ENCODE measurements at regions not wholly inside any gene's neighbourhood (a gene's known extent, or its start where the extent isn't known, plus 50 kb on each side); places are given as distances from the start of the nearest gene placed in this dataset.

DNA sequence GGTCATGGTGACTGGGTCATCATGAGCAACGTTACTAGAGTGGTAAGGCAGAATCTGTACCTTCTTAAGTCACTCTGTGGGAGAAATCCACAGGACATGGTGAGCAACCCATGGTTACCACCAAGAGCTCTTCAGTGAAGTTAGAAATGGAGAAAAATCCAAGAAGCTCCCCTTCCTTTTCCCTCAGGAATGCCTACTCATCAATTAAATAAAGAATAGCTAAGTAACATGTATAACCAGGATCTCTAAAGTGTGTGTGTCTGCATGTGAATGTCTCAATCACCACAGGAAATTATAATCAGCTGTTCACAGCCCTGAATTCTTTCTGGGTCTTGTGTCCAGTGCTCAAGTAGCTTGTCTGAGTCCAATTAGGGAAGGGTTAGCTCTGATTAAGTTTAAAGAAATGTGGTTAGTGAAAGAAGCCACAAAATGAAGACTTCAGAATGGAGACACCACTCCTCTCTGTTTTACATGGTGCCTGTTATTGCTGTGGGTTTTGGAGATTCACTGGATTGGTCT is 73.2 kb downstream of the SEM1 start:
- Histone ChIP-seq H2AFZ (no peak overlapping the region), H3K4me2 (no peak overlapping the region), H3K27ac (no peak overlapping the region), H3K36me3 (ENCODE audit: low read depth) (no peaks in the 10 kb centered on the region), H3K9me2 (ENCODE audit: insufficient read depth) (no peaks in the 10 kb centered on the region; the same call in 1 of the 2 replicates), H3K4me1 (replicated peaks; ENCODE audit: insufficient read depth) (no peaks in the 10 kb centered on the region), H3K9me3 (ENCODE audit: insufficient read depth, low read depth) (no peaks in the 10 kb centered on the region), H3K27me3 (ENCODE audit: insufficient read depth, low read depth) (no peaks in the 10 kb centered on the region), H4K20me1 (ENCODE audit: insufficient read depth) (no peaks in the 10 kb centered on the region), H3K79me2 (ENCODE audit: low read depth) (no peaks in the 10 kb centered on the region), H3F3A (ENCODE audit: insufficient read depth, low read depth) (no peaks in the 10 kb centered on the region), H3K4me3 (no peak overlapping the region)
- BruUV-seq (replicated peaks): no TSS peak
- intact Hi-C loops (cut with micrococcal nuclease; ENCODE audit: unreplicated experiment): no loop called here
- DNase-seq: no peak
- ChIA-PET POLR2A (ENCODE audit: unreplicated experiment) (no interaction called here), CTCF (no interaction called here)
- TF ChIP-seq EZH2 (IDR thresholded peaks at IDR 0.05; ENCODE audit: low read depth): no peak
- TF ChIP-seq, protein P1, sequence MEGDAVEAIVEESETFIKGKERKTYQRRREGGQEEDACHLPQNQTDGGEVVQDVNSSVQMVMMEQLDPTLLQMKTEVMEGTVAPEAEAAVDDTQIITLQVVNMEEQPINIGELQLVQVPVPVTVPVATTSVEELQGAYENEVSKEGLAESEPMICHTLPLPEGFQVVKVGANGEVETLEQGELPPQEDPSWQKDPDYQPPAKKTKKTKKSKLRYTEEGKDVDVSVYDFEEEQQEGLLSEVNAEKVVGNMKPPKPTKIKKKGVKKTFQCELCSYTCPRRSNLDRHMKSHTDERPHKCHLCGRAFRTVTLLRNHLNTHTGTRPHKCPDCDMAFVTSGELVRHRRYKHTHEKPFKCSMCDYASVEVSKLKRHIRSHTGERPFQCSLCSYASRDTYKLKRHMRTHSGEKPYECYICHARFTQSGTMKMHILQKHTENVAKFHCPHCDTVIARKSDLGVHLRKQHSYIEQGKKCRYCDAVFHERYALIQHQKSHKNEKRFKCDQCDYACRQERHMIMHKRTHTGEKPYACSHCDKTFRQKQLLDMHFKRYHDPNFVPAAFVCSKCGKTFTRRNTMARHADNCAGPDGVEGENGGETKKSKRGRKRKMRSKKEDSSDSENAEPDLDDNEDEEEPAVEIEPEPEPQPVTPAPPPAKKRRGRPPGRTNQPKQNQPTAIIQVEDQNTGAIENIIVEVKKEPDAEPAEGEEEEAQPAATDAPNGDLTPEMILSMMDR (conservative IDR thresholded peaks at IDR 0.05): no peak

DNA sequence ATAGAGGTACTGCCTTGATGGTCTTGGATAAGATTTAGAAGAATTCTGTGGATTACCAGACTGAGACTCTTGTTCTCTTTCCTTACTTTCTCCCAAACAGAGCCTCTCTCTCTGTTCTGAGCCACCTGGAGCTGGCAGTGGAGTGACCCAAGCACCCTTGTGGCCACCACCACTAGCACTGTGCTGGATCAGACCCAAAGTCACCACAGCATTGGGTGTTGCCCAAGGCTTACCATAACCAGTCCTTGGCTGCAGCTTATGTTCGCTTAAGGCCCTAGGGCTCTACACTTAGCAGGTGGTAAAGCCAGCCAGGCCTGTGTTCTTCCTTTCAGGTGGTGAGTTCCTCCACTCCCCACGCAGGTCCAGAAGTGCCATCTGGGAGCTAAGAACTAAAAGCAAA is 79.8 kb downstream of the SEM1 start:
- Histone ChIP-seq H3F3A (ENCODE audit: insufficient read depth, low read depth) (no peaks in the 10 kb centered on the region), H4K20me1 (ENCODE audit: insufficient read depth) (no peaks in the 10 kb centered on the region), H3K79me2 (ENCODE audit: low read depth) (no peaks in the 10 kb centered on the region), H3K9me2 (ENCODE audit: insufficient read depth) (no peaks in the 10 kb centered on the region; the same call in 1 of the 2 replicates), H3K27ac (no peak overlapping the region), H2AFZ (no peak overlapping the region), H3K36me3 (ENCODE audit: low read depth) (no peaks in the 10 kb centered on the region), H3K4me2 (no peak overlapping the region), H3K9me3 (ENCODE audit: insufficient read depth, low read depth) (no peaks in the 10 kb centered on the region), H3K4me3 (no peak overlapping the region), H3K27me3 (ENCODE audit: insufficient read depth, low read depth) (no peaks in the 10 kb centered on the region), H3K4me1 (replicated peaks; ENCODE audit: insufficient read depth) (no peaks in the 10 kb centered on the region)
- no TSS peak for BruUV-seq (replicated peaks)
- TF ChIP-seq, protein P1 (conservative IDR thresholded peaks at IDR 0.05): no peak
- no peak for TF ChIP-seq EZH2 (IDR thresholded peaks at IDR 0.05; ENCODE audit: low read depth)
- CTCF ChIA-PET: no interaction called here
- no peak for DNase-seq
- intact Hi-C loops (cut with micrococcal nuclease; ENCODE audit: unreplicated experiment): no loop called here
- POLR2A ChIA-PET (ENCODE audit: unreplicated experiment): no interaction called here

DNA sequence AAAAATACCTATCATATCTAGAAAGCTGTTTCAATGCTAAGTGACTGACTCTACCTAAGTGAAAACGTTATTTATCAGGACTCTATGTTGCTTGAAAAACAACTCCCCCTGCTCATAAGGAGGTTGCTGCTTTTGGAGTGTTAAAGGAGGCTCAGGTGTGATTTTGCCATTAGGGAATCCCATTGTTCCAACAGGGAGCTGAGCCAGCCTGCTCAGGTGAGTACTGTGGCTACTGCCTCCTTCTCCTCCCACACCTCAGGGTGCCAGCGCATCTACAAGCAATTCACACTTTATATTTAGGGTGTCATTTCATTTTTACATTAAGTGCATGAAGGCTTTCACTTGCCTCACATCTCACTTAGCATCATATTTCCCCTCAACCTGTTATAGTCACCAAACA is 84.7 kb downstream of the SEM1 start:
- H4K20me1 ChIP-seq (ENCODE audit: insufficient read depth): no peaks in the 10 kb centered on the region
- ChIA-PET CTCF (no interaction called here), POLR2A (ENCODE audit: unreplicated experiment) (no interaction called here)
- H3K9me3 ChIP-seq (ENCODE audit: insufficient read depth, low read depth): no peaks in the 10 kb centered on the region
- intact Hi-C loops (cut with micrococcal nuclease; ENCODE audit: unreplicated experiment): no loop called here
- no peaks in the 10 kb centered on the region for H3K27me3 ChIP-seq (ENCODE audit: insufficient read depth, low read depth)
- H3K36me3 ChIP-seq (ENCODE audit: low read depth): no peaks in the 10 kb centered on the region
- no peaks in the 10 kb centered on the region for H3K79me2 ChIP-seq (ENCODE audit: low read depth)
- no peak overlapping the region for H3K4me2 ChIP-seq
- DNase-seq: no peak
- no peaks in the 10 kb centered on the region; the same call in 1 of the 2 replicates for H3K9me2 ChIP-seq (ENCODE audit: insufficient read depth)
- no peaks in the 10 kb centered on the region for H3K4me1 ChIP-seq (replicated peaks; ENCODE audit: insufficient read depth)
- no peak overlapping the region for H3K4me3 ChIP-seq
- BruUV-seq (replicated peaks): no TSS peak
- no peaks in the 10 kb centered on the region for H3F3A ChIP-seq (ENCODE audit: insufficient read depth, low read depth)
- no peak overlapping the region for H2AFZ ChIP-seq
- H3K27ac ChIP-seq: no peak overlapping the region
- TF ChIP-seq, protein P1 (conservative IDR thresholded peaks at IDR 0.05): no peak
- TF ChIP-seq EZH2 (IDR thresholded peaks at IDR 0.05; ENCODE audit: low read depth): no peak

Measured in PC-9 (cell line).